Fibroblast of skin of back (primary cell): ENCODE measurements at regions not wholly inside any gene's neighbourhood (a gene's known extent, or its start where the extent isn't known, plus 50 kb on each side); places are given as distances from the start of the nearest gene placed in this dataset.
"Not testable (repeated sequence)": the region's sequence is repeated elsewhere in the genome, so short reads cannot be mapped to it uniquely, and the experiment has no call there.

Experiments used
- DNase-seq: peaks from one replicate; pipeline ENCODE4 v3.0.0-alpha.2; 2013

GRCh38 chr7:119172043-119172442 is 947.5 kb downstream of the ANKRD7 start:
- DNase-seq: no peak

- peak; percentile 57 for DNase-seq
These were observed 951.6 kb downstream of the ANKRD7 start for GRCh38 chr7:119175911-119176627.

GRCh38 chr7:119177863-119178262 is 953.4 kb downstream of the ANKRD7 start:
- DNase-seq: no peak

- no peak for DNase-seq
These were observed 959.8 kb downstream of the ANKRD7 start for GRCh38 chr7:119184124-119184788.

GRCh38 chr7:119196183-119196582 is 971.7 kb downstream of the ANKRD7 start:
- DNase-seq: no peak

GRCh38 chr7:119197172-119197876 is 972.8 kb downstream of the ANKRD7 start:
- no peak for DNase-seq

- DNase-seq: peak; percentile 40
These were observed 973.5 kb downstream of the ANKRD7 start for GRCh38 chr7:119197877-119198527.

- no peak for DNase-seq
These were observed 995.2 kb downstream of the ANKRD7 start for GRCh38 chr7:119219663-119220062.

GRCh38 chr7:119223930-119224329 is 999.4 kb downstream of the ANKRD7 start:
- DNase-seq: no peak

GRCh38 chr7:119228482-119228881 is 1004.0 kb downstream of the ANKRD7 start:
- no peak for DNase-seq

GRCh38 chr7:119232091-119232490 is 1007.6 kb downstream of the ANKRD7 start:
- no peak for DNase-seq

GRCh38 chr7:119233015-119233414 is 1008.5 kb downstream of the ANKRD7 start:
- no peak for DNase-seq

- no peak for DNase-seq
These were observed 1020.0 kb upstream of the KCND2 start for GRCh38 chr7:119252962-119253361.

GRCh38 chr7:119254742-119255141 is 1018.2 kb upstream of the KCND2 start:
- no peak for DNase-seq

GRCh38 chr7:119256001-119256400 is 1017.0 kb upstream of the KCND2 start:
- no peak for DNase-seq

GRCh38 chr7:119256446-119257131 is 1016.4 kb upstream of the KCND2 start:
- DNase-seq: no peak

- not testable (repeated sequence) for DNase-seq
These were observed 1006.2 kb upstream of the KCND2 start for GRCh38 chr7:119266790-119267189.

GRCh38 chr7:119270045-119270464 is 1002.9 kb upstream of the KCND2 start:
- DNase-seq: peak; percentile 68

- DNase-seq: no peak
These were observed 1002.3 kb upstream of the KCND2 start for GRCh38 chr7:119270644-119271043.

- DNase-seq: no peak
These were observed 1001.7 kb upstream of the KCND2 start for GRCh38 chr7:119271147-119271779.

GRCh38 chr7:119281181-119281846 is 991.7 kb upstream of the KCND2 start:
- no peak for DNase-seq
